Gastroesophageal sphincter (tissue), 4 donors: ENCODE measurements at regions not wholly inside any gene's neighbourhood (a gene's known extent, or its start where the extent isn't known, plus 50 kb on each side); places are given as distances from the start of the nearest gene placed in this dataset.

ENCODE experiments used
- ATAC-seq: fragments of 150-250 bp; one replicate; pipeline ENCODE4 v1.9.1; 2016; ENCODE audit warnings: mild to moderate bottlenecking, moderate library complexity
- H3K27ac ChIP-seq, 4 donors: fragments of 200-600 bp; sonication (generic) in 3 of 4; 1 replicate in 3 of 4; 2 replicates in 1 of 4; pipeline ENCODE4 v1.5.1; 2016 to 2019
- H3K27me3 ChIP-seq: fragments of 200-600 bp; sonication (generic); one replicate; pipeline ENCODE4 v1.5.1; 2019
- H3K36me3 ChIP-seq, 2 donors: fragments of 200-600 bp; sonication (generic); one replicate each; pipeline ENCODE4 v1.5.1; 2019; ENCODE audit warnings: control low read depth in 1 of 2
- H3K4me1 ChIP-seq, 3 donors: fragments of 200-600 bp; sonication (generic); 1 replicate in 2 of 3; 2 replicates in 1 of 3; pipeline ENCODE4 v1.5.1; 2016 to 2019; ENCODE audit warnings: control low read depth in 2 of 3
- H3K4me3 ChIP-seq, 2 donors: fragments of 200-600 bp; sonication (generic); one replicate each; pipeline ENCODE4 v1.5.1; 2019; ENCODE audit warnings: mild to moderate bottlenecking in 1 of 2, moderate library complexity in 1 of 2
- H3K9me3 ChIP-seq, 3 donors: fragments of 200-600 bp; sonication (generic); one replicate each; pipeline ENCODE4 v1.5.1; 2017 to 2019; ENCODE audit warnings: control low read depth in 2 of 3
- EP300 ChIP-seq: sonication (generic); formaldehyde crosslinking; IDR thresholded peaks from one replicate; pipeline ENCODE4 v1.6.1; 2017; ENCODE audit warnings: antibody characterized with exemption, mild to moderate bottlenecking
- POLR2A ChIP-seq, 2 donors: fragments of 450-650 bp; IDR thresholded peaks; one replicate each; pipeline ENCODE4 v1.6.1; 2017; ENCODE audit warnings: antibody characterized with exemption in 2 of 2, mild to moderate bottlenecking in 2 of 2, moderate library complexity in 1 of 2
- POLR2AphosphoS5 ChIP-seq: sonication (generic); formaldehyde crosslinking; IDR thresholded peaks from one replicate; pipeline ENCODE4 v1.6.1; 2017; ENCODE audit warnings: antibody characterized with exemption
- WGBS, 2 donors: methylation state at CpG; one replicate each; pipeline ENCODE4 v1.1.5; 2018; ENCODE audit warnings: low coverage in 1 of 2; 5-methylcytosine and 5-hydroxymethylcytosine counted together
- TF ChIP-seq, protein P1 (sequence below), 4 experiments: fragments of 200-600 bp in 2 of 4; fragments of 450-650 bp in 2 of 4; sonication (generic) in 1 of 4; IDR thresholded peaks; one replicate each; pipeline ENCODE4 v1.5.1; 2017 to 2019; ENCODE audit warnings: antibody characterized with exemption in 4 of 4, mild to moderate bottlenecking in 2 of 4, moderate library complexity in 2 of 4

DNA sequence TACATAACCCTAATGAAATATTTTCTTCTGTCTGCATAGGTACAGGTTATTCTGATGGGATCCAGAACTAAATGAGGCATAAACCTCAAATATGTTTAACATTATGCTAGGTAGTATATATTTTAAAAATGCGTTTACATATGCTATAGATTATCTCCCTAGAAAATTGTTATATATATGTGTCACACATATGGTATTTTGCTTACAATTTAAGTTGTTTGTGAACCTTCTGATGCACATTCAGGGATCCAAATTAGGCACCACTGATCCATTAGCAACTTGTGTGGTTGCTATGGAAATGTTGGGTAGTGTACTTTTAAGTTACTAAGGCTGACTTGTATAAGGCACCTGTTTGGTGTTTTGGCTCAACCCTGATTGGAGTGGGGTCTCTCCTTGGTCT lies 456.7 kb downstream of the AEBP2 start:
- Histone ChIP-seq H3K36me3 (no peaks in the 10 kb centered on the region), H3K27ac (no peak overlapping the region), H3K4me1 (peaks cover 0 to 38% (median 4%) of the 10 kb centered on the region in 3 donors), H3K9me3 (no peaks in the 10 kb centered on the region), H3K4me3 (no peak overlapping the region), H3K27me3 (no peaks in the 10 kb centered on the region)
- TF ChIP-seq POLR2A (IDR thresholded peaks at IDR 0.05), result no peak
- TF ChIP-seq, protein P1, sequence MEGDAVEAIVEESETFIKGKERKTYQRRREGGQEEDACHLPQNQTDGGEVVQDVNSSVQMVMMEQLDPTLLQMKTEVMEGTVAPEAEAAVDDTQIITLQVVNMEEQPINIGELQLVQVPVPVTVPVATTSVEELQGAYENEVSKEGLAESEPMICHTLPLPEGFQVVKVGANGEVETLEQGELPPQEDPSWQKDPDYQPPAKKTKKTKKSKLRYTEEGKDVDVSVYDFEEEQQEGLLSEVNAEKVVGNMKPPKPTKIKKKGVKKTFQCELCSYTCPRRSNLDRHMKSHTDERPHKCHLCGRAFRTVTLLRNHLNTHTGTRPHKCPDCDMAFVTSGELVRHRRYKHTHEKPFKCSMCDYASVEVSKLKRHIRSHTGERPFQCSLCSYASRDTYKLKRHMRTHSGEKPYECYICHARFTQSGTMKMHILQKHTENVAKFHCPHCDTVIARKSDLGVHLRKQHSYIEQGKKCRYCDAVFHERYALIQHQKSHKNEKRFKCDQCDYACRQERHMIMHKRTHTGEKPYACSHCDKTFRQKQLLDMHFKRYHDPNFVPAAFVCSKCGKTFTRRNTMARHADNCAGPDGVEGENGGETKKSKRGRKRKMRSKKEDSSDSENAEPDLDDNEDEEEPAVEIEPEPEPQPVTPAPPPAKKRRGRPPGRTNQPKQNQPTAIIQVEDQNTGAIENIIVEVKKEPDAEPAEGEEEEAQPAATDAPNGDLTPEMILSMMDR (IDR thresholded peaks at IDR 0.05), result no peak
- 62 to 81% methylated on average over 1 of the region's 1 CpG for WGBS, 2 donors
- no peak for ATAC-seq

DNA sequence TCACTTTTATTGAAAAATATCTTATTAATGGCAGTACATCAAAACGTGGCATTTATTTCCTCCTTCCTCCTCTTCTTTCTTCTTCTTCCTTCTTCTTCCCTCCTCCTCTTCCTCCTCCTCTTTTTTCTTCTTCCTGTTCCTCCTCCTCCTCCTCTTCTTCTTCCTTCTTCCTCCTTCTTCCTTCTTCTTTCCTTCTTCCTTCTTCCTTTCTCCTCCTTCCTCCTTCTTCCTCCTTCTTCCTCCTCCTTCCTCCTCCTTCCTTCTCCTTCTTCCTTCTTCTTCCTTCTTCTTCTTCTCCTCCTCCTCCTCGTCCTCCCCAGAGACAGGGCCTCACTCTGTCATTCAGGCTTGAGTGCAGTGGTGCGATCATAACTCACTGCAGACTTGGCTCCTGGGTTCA lies 457.2 kb downstream of the AEBP2 start:
- TF ChIP-seq, protein P1 (IDR thresholded peaks at IDR 0.05), result no peak
- TF ChIP-seq POLR2AphosphoS5 (no peak), EP300 (no peak), POLR2A (IDR thresholded peaks at IDR 0.05) (no peak)
- WGBS, 2 donors, result 75 to 83% methylated on average over 3 of the region's 3 CpGs
- no peaks in the 10 kb centered on the region for H3K27me3 ChIP-seq
- no peaks in the 10 kb centered on the region for H3K9me3 ChIP-seq
- H3K36me3 ChIP-seq, result no peaks in the 10 kb centered on the region
- peaks cover 0 to 38% (median 4%) of the 10 kb centered on the region in 3 donors for H3K4me1 ChIP-seq
- no peak for ATAC-seq
- no peak overlapping the region for H3K27ac ChIP-seq
- no peak overlapping the region for H3K4me3 ChIP-seq

DNA sequence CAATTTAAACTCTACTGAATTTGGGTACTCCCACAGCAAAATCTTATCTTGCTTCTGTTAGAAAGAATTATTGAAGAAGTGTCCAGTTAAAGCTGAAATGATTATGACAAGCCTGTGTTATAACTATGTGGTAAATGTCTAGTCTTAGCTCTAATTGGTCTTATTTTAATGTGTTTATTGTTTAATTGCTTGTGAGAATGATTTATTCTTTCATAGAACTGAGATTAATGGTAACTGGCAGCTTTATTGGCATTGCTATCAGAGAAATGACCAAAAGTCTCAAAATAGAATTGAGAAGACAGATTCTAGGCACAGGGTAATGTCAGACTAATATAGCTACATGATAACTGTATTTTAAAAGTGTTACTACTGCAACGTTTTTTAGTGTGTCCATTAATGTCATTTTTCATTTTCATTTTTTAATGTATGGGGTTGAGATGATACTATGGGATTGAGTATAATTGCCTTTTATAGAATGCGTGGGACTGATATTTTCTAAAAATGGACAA lies 458.7 kb downstream of the AEBP2 start:
- Histone ChIP-seq H3K4me3 (no peak overlapping the region), H3K4me1 (peaks cover 0 to 38% (median 4%) of the 10 kb centered on the region in 3 donors), H3K9me3 (no peaks in the 10 kb centered on the region), H3K27me3 (no peaks in the 10 kb centered on the region), H3K36me3 (no peaks in the 10 kb centered on the region), H3K27ac (no peak overlapping the region)
- TF ChIP-seq EP300 (no peak), POLR2A (IDR thresholded peaks at IDR 0.05) (no peak), POLR2AphosphoS5 (no peak)
- TF ChIP-seq, protein P1 (IDR thresholded peaks at IDR 0.05), result no peak
- WGBS, 2 donors, result 25 to 43% methylated on average over 2 of the region's 2 CpGs
- no peak for ATAC-seq

DNA sequence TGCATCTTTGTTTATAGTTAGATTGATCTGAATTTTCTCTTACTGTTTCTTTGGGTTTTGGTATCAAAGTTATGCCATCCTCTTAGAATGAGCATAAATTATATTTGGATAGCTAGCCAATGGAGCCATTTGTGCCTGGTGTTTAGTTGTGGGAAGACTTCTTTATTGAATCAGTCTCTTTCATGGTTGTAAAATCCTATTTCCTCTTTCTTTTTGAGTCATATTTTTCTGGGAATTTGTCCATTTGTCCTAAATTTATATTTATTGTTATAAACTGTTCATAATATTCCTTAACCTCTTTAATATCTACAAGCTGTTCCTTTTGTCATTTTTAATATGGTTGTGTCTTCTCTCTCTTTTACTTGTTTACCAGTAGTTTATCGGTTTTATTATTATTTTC lies 462.5 kb downstream of the AEBP2 start:
- no peak overlapping the region for H3K4me3 ChIP-seq
- no peaks in the 10 kb centered on the region for H3K27me3 ChIP-seq
- peaks cover 0 to 16% (median 0%) of the 10 kb centered on the region in 3 donors for H3K4me1 ChIP-seq
- no peak overlapping the region for H3K27ac ChIP-seq
- no peak for ATAC-seq
- H3K36me3 ChIP-seq, result no peaks in the 10 kb centered on the region
- WGBS, 2 donors, result 83% methylated on average over 1 of the region's 1 CpG; no CpG with 5 or more reads in 1 of the 2 donors
- H3K9me3 ChIP-seq, result no peaks in the 10 kb centered on the region
- TF ChIP-seq, protein P1 (IDR thresholded peaks at IDR 0.05), result no peak
- TF ChIP-seq POLR2AphosphoS5 (no peak), EP300 (no peak), POLR2A (IDR thresholded peaks at IDR 0.05) (no peak)

DNA sequence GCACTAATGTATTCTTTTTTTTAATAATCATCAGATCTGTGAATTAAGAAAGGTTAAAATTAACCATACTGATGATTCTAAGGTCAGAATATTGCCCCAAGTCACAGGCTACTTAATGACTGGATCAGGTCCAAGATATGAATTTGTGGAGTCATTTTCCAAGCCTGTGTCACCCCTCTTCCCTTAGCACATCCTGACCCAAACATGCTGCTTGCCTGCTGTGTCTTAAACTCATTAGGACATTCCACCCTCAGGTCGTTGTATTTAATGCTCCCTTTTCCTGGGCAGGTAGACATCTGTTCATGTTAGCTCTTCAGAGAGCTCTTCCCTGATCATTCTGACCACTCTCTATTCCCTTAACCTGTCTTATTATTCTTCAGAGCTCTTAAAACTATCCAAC lies 463.5 kb upstream of the PDE3A start:
- Histone ChIP-seq H3K36me3 (no peaks in the 10 kb centered on the region), H3K9me3 (no peaks in the 10 kb centered on the region), H3K27me3 (no peaks in the 10 kb centered on the region), H3K27ac (no peak overlapping the region), H3K4me1 (no peaks in the 10 kb centered on the region), H3K4me3 (no peak overlapping the region)
- WGBS, 2 donors, result 0 to 33% methylated on average over 1 of the region's 1 CpG
- TF ChIP-seq, protein P1 (IDR thresholded peaks at IDR 0.05), result no peak
- ATAC-seq, result no peak
